HG03175 (cell line): ENCODE measurements at regions not wholly inside any gene's neighbourhood (a gene's known extent, or its start where the extent isn't known, plus 50 kb on each side); places are given as distances from the start of the nearest gene placed in this dataset.

ENCODE experiments used
- ATAC-seq: cut with Tn5 transposase; IDR thresholded peaks from one replicate; pipeline ENCODE4 v1.9.1; 2021; ENCODE audit warnings: mild to moderate bottlenecking, moderate library complexity; ENCODE audit not compliant: unreplicated experiment

- no peak for ATAC-seq
Measured at GRCh38 chr6:156575361-156575760, 201.8 kb upstream of the ARID1B start.

DNA sequence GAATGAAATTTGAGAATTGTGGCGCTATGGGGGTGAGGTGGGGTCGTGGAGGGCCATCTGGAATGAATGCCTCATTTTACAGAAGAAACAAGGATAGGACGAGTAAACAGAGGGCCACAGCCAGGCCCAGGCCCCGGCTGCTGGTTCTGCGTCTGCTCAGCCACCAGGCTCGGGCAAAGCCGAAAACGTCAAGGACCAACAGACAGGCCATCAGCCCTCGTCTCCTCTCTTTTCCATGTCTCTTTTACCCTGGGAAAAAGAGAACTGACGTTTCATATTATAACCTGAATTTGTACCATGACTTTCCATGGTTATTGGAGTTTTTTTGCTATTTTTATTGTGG, 212.4 kb upstream of the ARID1B start:
- no peak for ATAC-seq

GRCh38 chr6:156564127-156564806, 212.9 kb upstream of the ARID1B start:
- ATAC-seq = peak; percentile 97

DNA sequence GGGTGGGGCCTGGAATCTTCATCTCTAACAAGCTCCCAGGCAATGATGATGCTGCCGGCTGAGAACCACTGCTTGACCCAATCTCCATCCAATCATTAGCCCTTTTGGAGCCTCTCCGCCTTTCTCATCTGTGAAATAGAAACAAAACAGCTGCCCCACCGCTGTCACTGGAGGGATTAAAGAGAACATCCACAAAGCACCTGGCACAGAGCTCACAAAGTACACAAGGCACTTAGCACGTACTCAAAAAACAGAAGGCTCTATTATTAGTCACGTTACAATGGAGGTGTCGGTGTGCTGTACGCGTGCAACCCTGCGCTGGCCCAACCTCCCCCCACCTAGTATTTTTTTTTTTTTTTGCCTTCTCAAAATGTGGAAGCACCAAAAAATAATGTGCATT, 213.5 kb upstream of the ARID1B start:
- no peak for ATAC-seq

DNA sequence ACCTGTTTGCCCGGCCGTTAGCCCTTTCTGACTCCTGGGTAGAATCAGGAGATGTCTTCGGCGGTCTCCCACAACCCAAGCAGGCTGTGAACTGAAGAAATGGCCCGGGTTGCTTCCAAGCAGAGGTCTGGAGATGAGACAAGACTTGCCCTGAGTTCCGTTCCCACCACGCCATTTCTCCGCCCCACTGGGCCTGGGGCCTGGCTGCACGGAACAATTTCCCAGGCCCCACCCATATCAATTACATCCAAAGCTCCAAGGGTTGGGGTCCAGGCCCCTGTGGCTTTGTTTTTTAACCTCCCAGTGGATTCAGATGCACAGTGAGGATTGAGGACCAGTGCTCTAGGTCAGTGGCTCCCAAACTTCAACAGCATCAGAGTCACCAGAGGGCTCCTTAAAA, 214.5 kb upstream of the ARID1B start:
- ATAC-seq = no peak

GRCh38 chr6:156562019-156562418, 215.2 kb upstream of the ARID1B start:
- ATAC-seq = no peak

GRCh38 chr6:156560476-156560875, 216.7 kb upstream of the ARID1B start:
- ATAC-seq = no peak

GRCh38 chr6:156559162-156559690, 218.0 kb upstream of the ARID1B start:
- no peak for ATAC-seq

DNA sequence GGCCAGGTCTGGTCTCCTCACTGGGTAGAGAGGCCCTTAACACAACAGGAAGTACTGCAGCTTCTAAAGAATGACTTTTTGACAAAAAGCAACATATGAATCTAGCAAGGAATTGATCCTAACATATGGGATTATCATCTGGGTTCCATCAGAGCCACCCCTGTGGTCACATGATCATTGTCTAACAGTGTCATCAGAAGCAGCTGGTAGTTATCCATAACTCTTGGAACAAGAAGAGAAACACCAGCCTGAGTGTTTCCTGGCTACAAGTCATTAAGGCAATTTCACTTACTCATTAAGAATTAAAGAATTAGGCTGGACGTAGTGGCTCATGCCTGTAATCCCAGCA, 219.3 kb upstream of the ARID1B start:
- ATAC-seq = no peak

DNA sequence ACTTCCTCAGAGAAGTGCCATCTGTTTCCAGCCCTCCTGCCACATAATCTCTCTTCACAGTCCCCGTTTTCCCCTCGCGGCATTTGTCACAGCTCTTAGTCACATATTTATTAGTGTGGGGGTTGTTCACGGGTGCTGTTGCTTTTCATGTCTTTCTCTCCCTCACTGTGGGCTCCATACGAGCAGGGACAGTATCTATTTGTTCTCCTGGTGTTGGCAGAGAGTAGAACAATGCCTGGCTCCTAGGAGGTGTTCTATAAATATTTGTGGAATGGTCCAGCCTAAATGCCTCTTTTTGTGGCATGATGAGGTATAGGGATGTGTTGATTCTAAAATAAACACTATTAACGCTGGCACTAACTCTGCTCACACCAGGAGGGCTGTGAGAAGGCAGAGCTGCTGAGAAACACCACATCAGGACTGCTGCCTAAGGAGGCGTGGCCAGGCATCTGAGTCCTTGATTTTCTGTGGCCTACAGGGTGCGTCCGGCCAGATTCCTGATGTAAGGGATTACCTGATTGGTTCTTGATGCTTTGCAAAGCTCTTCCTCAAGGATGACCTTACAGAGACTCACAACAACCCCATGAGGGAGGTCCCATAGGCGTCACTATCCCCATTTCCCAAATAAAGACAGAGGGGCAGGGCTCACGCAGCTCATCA, 219.8 kb upstream of the ARID1B start:
- no peak for ATAC-seq

DNA sequence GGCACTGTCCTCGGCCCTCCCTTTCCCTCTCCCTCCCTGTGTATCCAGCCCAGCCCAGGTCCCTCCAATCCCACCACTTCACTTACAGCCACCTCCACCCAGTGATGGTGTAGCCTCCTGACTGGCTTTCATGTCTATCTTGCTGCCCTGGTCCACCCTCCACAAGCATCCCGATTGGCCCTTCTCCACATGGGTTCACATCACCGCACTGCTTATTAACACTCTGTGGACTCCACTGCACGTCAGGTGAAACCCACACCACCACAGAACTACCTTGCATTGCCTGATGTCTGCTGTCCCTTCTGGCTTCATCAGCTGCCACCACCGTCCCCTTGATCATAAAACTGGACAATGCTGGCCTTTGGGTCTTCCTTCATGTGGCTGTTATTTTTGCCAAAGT, 220.4 kb upstream of the ARID1B start:
- no peak for ATAC-seq

GRCh38 chr6:156555116-156555515, 222.1 kb upstream of the ARID1B start:
- no peak for ATAC-seq

DNA sequence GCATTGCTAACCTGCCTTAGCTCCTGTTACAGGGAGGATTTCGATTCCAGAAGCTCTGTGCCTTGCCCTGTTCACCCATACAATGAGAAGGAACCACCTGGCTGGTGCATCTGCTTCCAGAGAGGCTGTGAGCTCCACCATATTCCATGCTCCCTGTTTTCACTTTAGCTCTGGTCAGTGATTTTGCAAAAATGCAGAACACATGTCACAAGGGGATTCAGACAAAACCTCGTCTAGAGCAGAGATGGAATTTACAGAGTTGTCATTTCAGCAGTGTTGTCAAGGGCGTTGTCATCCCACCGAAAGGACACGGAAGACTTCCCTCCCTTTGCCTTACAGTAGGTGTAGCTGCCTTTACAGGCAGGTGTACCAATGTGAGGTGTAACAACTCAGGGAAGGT, 223.0 kb upstream of the ARID1B start:
- ATAC-seq = no peak

DNA sequence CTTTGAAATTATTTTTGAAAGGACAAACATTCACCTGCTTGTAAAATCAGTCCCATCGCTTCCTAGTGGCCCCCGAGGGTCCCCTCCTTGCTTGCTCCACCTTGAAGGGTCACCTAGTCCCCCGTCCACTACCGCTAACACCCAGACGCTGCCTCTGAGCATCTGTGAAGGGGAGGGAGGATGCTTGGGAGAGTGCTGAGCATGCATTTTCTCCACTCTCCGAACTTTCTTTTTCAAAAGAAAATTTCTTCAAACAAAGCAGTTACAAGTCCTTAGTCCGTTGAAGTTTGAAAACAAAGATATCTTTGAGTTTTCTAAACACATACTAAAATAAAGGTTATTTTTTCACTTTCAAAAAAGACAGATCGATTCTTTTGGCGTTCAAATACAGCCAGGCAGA, 224.3 kb upstream of the ARID1B start:
- no peak for ATAC-seq

GRCh38 chr6:156550949-156551348, 226.2 kb upstream of the ARID1B start:
- no peak for ATAC-seq

GRCh38 chr6:156545931-156546330, 231.2 kb upstream of the ARID1B start:
- ATAC-seq = no peak

DNA sequence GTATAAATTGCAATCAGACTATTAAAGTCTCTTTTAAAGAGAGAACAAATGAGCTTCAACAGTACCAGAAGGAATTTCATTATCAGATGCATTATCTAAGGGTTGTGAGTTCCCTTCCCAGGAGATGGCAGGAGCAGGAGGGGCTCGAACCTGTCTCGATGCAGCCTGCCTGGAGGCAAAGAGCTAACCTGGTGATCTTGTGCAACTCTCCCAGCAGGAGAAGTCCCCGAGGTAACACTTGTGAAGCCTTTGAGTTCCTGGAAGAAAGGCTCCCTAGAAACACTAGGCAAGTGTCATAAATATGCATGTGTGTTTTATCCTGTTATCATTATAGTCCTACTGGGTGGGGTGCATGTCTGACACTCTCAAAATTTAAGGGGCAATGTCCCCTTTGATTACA, 232.2 kb upstream of the ARID1B start:
- ATAC-seq = no peak

DNA sequence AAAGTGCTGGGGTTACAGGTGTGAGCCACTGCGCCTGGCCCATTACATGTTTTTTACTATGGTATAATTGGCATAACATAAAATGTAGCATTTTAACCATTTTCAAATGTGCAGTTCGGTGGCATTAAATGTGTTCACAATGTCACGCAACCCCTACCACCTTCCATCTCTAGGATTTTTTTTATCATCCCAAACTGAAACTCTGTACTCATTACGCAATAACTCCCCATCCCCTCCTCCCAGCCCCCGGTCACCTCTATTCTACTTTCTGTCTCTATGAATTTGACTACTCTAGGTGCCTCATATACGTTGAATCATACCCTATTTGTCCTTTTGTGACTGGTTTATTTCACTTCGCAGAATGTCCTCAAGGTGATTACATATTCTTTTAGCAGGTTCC, 233.1 kb upstream of the ARID1B start:
- no peak for ATAC-seq

- no peak for ATAC-seq
Measured at GRCh38 chr6:156543431-156543830, 233.7 kb upstream of the ARID1B start.

GRCh38 chr6:156538875-156539660, 238.1 kb upstream of the ARID1B start:
- no peak for ATAC-seq

GRCh38 chr6:156534594-156534993, 242.6 kb upstream of the ARID1B start:
- ATAC-seq = no peak
